GM19452 (cell line): ENCODE measurements at regions not wholly inside any gene's neighbourhood (a gene's known extent, or its start where the extent isn't known, plus 50 kb on each side); places are given as distances from the start of the nearest gene placed in this dataset.
"Not testable (repeated sequence)": the region's sequence is repeated elsewhere in the genome, so short reads cannot be mapped to it uniquely, and the experiment has no call there.

Experiments used
- ATAC-seq: cut with Tn5 transposase; IDR thresholded peaks from one replicate; pipeline ENCODE4 v1.9.1; 2021; ENCODE audit not compliant: unreplicated experiment

DNA sequence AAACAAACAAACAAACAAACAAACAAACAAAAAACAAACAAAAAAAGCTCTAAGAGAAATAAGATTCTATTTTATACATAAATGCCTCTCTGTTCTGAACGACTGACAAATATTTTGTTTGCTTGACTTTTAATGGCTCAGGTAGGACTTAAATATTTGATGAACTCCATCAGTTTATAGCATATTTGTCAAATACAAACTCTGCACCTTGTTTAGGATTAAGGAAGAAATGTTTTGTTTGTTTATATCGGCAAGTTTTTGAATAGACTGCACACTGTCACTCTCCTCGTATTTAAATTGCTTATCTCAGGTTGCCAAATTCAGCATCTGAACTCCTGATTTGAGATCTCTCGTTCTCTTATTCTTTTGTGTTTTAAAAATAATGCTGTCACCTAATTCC, 1499.7 kb upstream of the SLC10A2 start:
- ATAC-seq = no peak

DNA sequence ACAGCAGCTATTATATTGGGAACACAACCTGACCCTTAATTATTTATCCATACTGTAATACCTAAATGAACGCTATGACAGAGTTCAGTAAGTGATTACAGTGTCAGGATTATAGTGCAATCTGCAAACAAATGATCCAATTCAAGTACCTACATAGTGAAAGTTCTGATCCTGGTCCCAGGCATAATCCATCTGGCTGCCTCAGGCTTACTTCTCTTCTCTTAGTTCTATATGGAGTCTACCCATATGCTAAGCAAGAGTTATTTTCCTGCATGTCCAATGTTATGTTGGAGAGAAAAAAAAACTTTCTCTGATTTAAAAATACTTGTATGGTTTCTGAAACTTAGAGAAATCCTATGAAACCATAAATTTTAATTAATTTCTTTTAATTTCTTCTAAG, 1487.7 kb upstream of the SLC10A2 start:
- ATAC-seq = no peak

GRCh38 chr13:104553186-104553585, 1487.0 kb upstream of the SLC10A2 start:
- ATAC-seq = no peak

GRCh38 chr13:104534847-104535246, 1468.6 kb upstream of the SLC10A2 start:
- no peak for ATAC-seq

DNA sequence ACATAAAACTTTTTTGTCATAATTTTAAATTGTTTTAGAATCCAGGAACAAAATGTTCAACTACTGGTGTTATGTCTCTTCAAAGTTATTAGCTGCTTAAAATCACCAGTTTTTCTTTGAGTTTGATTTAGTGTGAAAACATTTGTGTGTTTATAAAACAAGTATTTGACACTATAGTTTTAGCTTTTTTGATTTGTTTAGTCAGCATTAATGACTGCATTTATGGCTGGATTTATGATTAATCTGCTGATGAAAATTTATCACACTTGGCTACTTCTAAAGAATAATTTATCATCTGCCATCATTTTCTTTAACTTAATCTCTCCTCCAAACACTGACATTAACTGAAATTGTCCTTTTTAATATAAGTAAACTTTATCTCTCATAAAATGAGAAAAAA, 1465.9 kb upstream of the SLC10A2 start:
- no peak for ATAC-seq

GRCh38 chr13:104530741-104531140, 1464.5 kb upstream of the SLC10A2 start:
- no peak for ATAC-seq

GRCh38 chr13:104526561-104526960, 1460.3 kb upstream of the SLC10A2 start:
- no peak for ATAC-seq

DNA sequence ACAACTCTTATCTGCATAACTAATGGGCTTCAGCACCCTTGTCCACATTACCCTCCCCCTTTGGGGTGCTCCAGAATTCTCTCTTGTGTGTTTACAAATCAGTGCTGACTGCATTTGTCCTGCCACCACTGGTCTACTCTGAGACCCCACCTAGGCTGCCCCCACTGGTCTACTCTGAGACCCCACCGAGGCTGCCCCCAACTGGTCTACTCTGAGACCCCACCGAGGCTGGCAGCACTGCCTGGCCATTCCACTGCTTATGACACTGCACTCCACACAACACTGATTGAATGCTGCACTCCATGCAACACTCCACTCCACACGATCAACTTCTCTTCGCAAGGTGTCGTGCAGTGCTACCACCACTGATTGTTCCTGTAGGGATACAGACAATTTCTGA, 1459.2 kb upstream of the SLC10A2 start:
- no peak for ATAC-seq

DNA sequence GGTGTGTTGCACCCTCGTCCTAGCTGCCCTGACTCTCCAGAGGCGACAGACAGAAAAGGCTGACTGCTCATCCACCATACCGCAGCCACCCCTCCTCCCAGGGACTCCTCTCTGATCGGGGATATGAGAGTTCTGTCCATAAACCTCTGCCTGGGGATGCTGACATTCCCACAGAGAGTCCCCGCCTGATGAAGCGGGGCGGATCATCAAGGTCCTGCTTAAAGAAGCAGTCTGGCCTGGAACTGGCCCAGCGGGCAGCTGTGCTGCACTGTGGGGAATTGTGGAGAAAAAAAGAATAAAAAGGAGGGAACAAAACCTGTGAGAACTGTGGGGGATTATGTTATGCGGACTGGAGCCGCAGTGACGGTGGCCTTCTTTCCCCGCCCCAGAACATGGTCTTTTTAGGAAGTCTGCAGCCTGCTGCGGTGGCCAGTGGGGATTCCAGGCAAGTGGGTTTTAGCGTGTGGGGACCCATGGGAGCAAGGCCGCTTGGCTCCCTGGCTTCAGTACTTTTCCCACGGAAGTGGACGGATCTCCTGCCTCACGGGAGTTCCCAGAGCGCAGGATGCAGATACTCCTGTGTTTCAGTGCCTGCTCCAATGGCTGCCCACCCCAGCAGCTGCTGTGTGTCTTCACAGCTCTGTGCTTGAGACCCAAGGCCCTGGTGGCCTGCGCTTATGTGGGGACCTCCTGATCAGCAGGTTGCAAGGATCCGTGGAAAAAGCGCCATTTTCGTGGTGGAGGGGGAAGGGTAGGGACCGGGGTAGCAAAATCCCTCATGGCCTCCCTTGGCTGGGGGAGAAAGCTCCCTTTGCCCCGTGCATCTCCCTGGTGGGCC, 1456.2 kb upstream of the SLC10A2 start:
- no peak for ATAC-seq

GRCh38 chr13:104510422-104510821, 1444.2 kb upstream of the SLC10A2 start:
- ATAC-seq = no peak

- ATAC-seq = not testable (repeated sequence)
Observed at GRCh38 chr13:104493502-104493901, 1427.3 kb upstream of the SLC10A2 start.

GRCh38 chr13:104491916-104492315, 1425.7 kb upstream of the SLC10A2 start:
- no peak for ATAC-seq

DNA sequence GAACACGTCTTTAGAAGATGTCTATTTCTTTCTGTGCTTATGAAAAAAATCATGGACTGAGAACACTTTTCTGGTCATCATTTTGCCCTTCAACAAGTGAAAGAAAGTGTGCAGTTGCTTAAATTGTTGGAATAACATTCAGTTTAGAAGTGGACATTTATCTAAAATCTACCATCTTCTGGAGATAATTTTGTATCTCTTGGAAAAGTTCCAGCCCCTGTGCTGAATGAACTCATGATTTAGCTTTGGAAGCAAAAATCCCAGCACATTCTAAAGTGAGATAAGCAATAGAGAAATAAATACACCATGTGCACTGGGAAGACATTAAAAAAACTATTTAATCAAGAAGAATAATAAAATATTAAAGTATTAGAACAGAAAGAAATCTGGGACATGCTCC, 1420.8 kb upstream of the SLC10A2 start:
- ATAC-seq = no peak

GRCh38 chr13:104485571-104485970, 1419.4 kb upstream of the SLC10A2 start:
- no peak for ATAC-seq

- no peak for ATAC-seq
Observed at GRCh38 chr13:104483631-104484030, 1417.4 kb upstream of the SLC10A2 start.

DNA sequence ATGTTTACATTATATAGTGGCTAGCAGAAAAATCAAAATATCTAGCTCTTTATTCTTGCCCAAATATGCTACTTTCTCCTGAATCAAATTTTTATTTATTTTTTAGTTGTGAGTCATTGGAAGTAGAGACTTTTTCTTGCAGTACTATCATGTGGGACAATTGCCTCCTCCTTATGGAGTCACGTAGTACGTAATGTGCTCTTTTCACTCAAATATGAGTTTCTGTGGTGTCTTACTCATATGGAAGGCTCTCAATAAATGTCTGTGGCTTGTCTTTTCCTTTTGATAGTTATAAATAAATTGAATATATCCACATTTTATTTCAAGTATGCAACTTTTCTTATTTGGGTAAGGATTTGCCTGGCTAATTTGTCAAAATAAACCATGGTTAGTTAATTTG, 1411.0 kb upstream of the SLC10A2 start:
- no peak for ATAC-seq

- ATAC-seq = no peak
Observed at GRCh38 chr13:104473936-104474335, 1407.7 kb upstream of the SLC10A2 start.

GRCh38 chr13:104466016-104466415, 1399.8 kb upstream of the SLC10A2 start:
- no peak for ATAC-seq

GRCh38 chr13:104461049-104461448, 1394.8 kb upstream of the SLC10A2 start:
- ATAC-seq = no peak

DNA sequence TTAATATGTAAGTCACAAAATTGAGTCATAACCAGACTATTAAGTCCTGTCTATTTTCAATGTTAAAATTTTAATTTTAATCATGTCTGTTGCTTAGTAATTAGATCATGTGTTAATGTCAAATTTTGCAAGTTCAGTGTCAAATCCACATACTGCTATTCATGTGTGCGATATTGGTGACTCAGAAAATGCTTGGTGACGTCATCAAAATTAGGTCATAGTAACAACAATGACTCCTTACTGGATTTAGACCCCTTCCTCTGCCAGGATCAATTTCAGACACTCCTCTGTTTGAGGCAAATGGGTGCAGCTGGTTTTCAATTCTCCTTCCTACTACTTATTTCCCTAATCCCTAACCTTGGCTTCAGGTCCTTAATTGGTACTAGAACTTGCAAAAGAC, 1394.3 kb upstream of the SLC10A2 start:
- no peak for ATAC-seq

GRCh38 chr13:104450006-104450405, 1383.8 kb upstream of the SLC10A2 start:
- ATAC-seq = no peak

DNA sequence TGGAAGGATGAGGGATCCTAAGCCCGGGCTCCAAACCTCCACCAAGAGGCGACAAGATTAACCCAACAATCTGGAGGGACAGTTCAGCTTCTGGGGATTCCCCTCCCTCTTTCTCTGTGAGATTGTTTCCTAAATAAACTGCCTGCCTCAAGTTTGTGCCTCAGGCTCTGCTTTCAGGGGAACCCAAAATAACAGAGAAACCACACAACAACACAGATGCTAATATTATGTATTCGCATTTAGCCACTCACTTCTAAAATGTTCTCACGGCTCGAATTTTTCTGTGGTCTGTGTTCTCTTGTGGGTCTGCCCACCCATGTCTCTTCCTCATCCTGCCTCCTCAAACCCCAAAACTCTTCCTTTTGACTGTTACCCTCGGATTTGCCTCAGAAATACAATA, 1381.1 kb upstream of the SLC10A2 start:
- ATAC-seq = no peak

- ATAC-seq = no peak
Observed at GRCh38 chr13:104442536-104442935, 1376.3 kb upstream of the SLC10A2 start.
